ENCODE measurements at regions not wholly inside any gene's neighbourhood (a gene's known extent, or its start where the extent isn't known, plus 50 kb on each side); places are given as distances from the start of the nearest gene placed in this dataset.

GRCh38 chr3:55203006-55203405 is 275.1 kb upstream of the LRTM1 start:
- no peak for TF ChIP-seq GATA2 (IDR thresholded peaks at IDR 0.05; ENCODE audit: low read depth, low read length)
- TF ChIP-seq GATA3 (IDR thresholded peaks at IDR 0.05; ENCODE audit: low read depth, low read length) = no peak

- TF ChIP-seq GATA2 (IDR thresholded peaks at IDR 0.05; ENCODE audit: low read depth, low read length) (no peak), GATA3 (IDR thresholded peaks at IDR 0.05; ENCODE audit: low read depth, low read length) (no peak)
Measured at GRCh38 chr3:55202326-55202725, 274.5 kb upstream of the LRTM1 start.

GRCh38 chr3:55201779-55202178 is 273.9 kb upstream of the LRTM1 start:
- no peak for TF ChIP-seq GATA2 (IDR thresholded peaks at IDR 0.05; ENCODE audit: low read depth, low read length)
- TF ChIP-seq GATA3 (IDR thresholded peaks at IDR 0.05; ENCODE audit: low read depth, low read length) = no peak

GRCh38 chr3:55200906-55201305 is 273.0 kb upstream of the LRTM1 start:
- TF ChIP-seq GATA2 (IDR thresholded peaks at IDR 0.05; ENCODE audit: low read depth, low read length) (no peak), GATA3 (IDR thresholded peaks at IDR 0.05; ENCODE audit: low read depth, low read length) (no peak)

GRCh38 chr3:55198554-55198953 is 270.7 kb upstream of the LRTM1 start:
- TF ChIP-seq GATA3 (IDR thresholded peaks at IDR 0.05; ENCODE audit: low read depth, low read length) (no peak), GATA2 (IDR thresholded peaks at IDR 0.05; ENCODE audit: low read depth, low read length) (no peak)

GRCh38 chr3:55197021-55197420 is 269.2 kb upstream of the LRTM1 start:
- TF ChIP-seq GATA3 (IDR thresholded peaks at IDR 0.05; ENCODE audit: low read depth, low read length) (no peak), GATA2 (IDR thresholded peaks at IDR 0.05; ENCODE audit: low read depth, low read length) (no peak)

- no peak for TF ChIP-seq GATA3 (IDR thresholded peaks at IDR 0.05; ENCODE audit: low read depth, low read length)
Measured at GRCh38 chr3:55196495-55196894, 268.6 kb upstream of the LRTM1 start.

GRCh38 chr3:55194376-55194775 is 266.5 kb upstream of the LRTM1 start:
- TF ChIP-seq GATA3 (IDR thresholded peaks at IDR 0.05; ENCODE audit: low read depth, low read length) (no peak), GATA2 (IDR thresholded peaks at IDR 0.05; ENCODE audit: low read depth, low read length) (no peak)

- TF ChIP-seq GATA3 (IDR thresholded peaks at IDR 0.05; ENCODE audit: low read depth, low read length) = no peak
- TF ChIP-seq GATA2 (IDR thresholded peaks at IDR 0.05; ENCODE audit: low read depth, low read length) = no peak
Measured at GRCh38 chr3:55191911-55192775, 264.3 kb upstream of the LRTM1 start.

GRCh38 chr3:55190331-55190730 is 262.5 kb upstream of the LRTM1 start:
- no peak for TF ChIP-seq GATA2 (IDR thresholded peaks at IDR 0.05; ENCODE audit: low read depth, low read length)
- TF ChIP-seq GATA3 (IDR thresholded peaks at IDR 0.05; ENCODE audit: low read depth, low read length) = no peak

- TF ChIP-seq GATA3 (IDR thresholded peaks at IDR 0.05; ENCODE audit: low read depth, low read length) = no peak
- TF ChIP-seq GATA2 (IDR thresholded peaks at IDR 0.05; ENCODE audit: low read depth, low read length) = no peak
Measured at GRCh38 chr3:55189359-55189801, 261.5 kb upstream of the LRTM1 start.

- TF ChIP-seq GATA3 (IDR thresholded peaks at IDR 0.05; ENCODE audit: low read depth, low read length) (no peak), GATA2 (IDR thresholded peaks at IDR 0.05; ENCODE audit: low read depth, low read length) (no peak)
Measured at GRCh38 chr3:55185380-55185779, 257.5 kb upstream of the LRTM1 start.

- TF ChIP-seq GATA3 (IDR thresholded peaks at IDR 0.05; ENCODE audit: low read depth, low read length) (no peak), GATA2 (IDR thresholded peaks at IDR 0.05; ENCODE audit: low read depth, low read length) (no peak)
Measured at GRCh38 chr3:55183201-55183600, 255.3 kb upstream of the LRTM1 start.

- no peak for TF ChIP-seq GATA3 (IDR thresholded peaks at IDR 0.05; ENCODE audit: low read depth, low read length)
- no peak for TF ChIP-seq GATA2 (IDR thresholded peaks at IDR 0.05; ENCODE audit: low read depth, low read length)
Measured at GRCh38 chr3:55180936-55181535, 253.2 kb upstream of the LRTM1 start.

GRCh38 chr3:55180161-55180560 is 252.3 kb upstream of the LRTM1 start:
- TF ChIP-seq GATA2 (IDR thresholded peaks at IDR 0.05; ENCODE audit: low read depth, low read length) (no peak), GATA3 (IDR thresholded peaks at IDR 0.05; ENCODE audit: low read depth, low read length) (no peak)

All from SH-SY5Y (cell line).